ENCODE measurements at regions not wholly inside any gene's neighbourhood (a gene's known extent, or its start where the extent isn't known, plus 50 kb on each side); places are given as distances from the start of the nearest gene placed in this dataset.

- DNase-seq: no peak
- Histone ChIP-seq H3K27me3 (ENCODE audit: insufficient read depth, low read depth, severe bottlenecking) (no peaks in the 10 kb centered on the region), H3K27ac (no peak overlapping the region), H3K9me3 (ENCODE audit: severe bottlenecking) (peaks cover 5% of the 10 kb centered on the region), H3K36me3 (0 out of 2 replicates have a peak, but pooled peaks cover 6% of the 10 kb centered on the region), H3K4me3 (ENCODE audit: low read depth, low read length) (no peak overlapping the region)
- TF ChIP-seq, protein P1, sequence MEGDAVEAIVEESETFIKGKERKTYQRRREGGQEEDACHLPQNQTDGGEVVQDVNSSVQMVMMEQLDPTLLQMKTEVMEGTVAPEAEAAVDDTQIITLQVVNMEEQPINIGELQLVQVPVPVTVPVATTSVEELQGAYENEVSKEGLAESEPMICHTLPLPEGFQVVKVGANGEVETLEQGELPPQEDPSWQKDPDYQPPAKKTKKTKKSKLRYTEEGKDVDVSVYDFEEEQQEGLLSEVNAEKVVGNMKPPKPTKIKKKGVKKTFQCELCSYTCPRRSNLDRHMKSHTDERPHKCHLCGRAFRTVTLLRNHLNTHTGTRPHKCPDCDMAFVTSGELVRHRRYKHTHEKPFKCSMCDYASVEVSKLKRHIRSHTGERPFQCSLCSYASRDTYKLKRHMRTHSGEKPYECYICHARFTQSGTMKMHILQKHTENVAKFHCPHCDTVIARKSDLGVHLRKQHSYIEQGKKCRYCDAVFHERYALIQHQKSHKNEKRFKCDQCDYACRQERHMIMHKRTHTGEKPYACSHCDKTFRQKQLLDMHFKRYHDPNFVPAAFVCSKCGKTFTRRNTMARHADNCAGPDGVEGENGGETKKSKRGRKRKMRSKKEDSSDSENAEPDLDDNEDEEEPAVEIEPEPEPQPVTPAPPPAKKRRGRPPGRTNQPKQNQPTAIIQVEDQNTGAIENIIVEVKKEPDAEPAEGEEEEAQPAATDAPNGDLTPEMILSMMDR (IDR thresholded peaks at IDR 0.05; ENCODE audit: low read depth, low read length): no peak
Measured at GRCh38 chr22:26781062-26781461, 123.7 kb downstream of the MIAT start.

- Histone ChIP-seq H3K27me3 (ENCODE audit: insufficient read depth, low read depth, severe bottlenecking) (no peaks in the 10 kb centered on the region), H3K27ac (no peak overlapping the region), H3K36me3 (0 out of 2 replicates have a peak, but pooled peaks cover 6% of the 10 kb centered on the region), H3K4me3 (ENCODE audit: low read depth, low read length) (no peak overlapping the region), H3K9me3 (ENCODE audit: severe bottlenecking) (peaks cover 5% of the 10 kb centered on the region)
- no peak for DNase-seq
- TF ChIP-seq, protein P1 (IDR thresholded peaks at IDR 0.05; ENCODE audit: low read depth, low read length): no peak
Measured at GRCh38 chr22:26781596-26781995, 124.2 kb downstream of the MIAT start.

DNA sequence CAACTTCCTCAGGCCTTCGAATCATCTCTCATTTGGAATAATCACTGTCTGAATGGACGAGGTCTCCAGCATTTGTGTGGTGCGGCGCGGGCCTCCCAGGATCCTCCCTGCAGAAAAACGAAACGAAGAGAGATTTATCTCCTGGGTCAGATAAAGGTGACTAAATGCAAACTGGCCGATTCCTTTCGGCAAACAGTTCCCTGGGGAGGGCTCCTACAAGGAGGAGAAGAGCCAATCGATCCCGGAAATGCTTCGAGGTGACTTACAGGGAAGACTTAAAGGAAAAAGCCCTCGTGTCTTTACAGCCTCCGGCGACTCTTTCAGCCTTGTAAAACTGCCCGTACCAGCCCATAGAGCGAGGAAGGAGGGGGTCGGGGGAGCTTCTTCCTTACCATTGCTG, 126.5 kb downstream of the MIAT start:
- 0 out of 2 replicates have a peak, but pooled peaks cover 6% of the 10 kb centered on the region for H3K36me3 ChIP-seq
- H3K4me3 ChIP-seq (ENCODE audit: low read depth, low read length): no peak overlapping the region
- peaks cover 5% of the 10 kb centered on the region for H3K9me3 ChIP-seq (ENCODE audit: severe bottlenecking)
- no peak overlapping the region for H3K27ac ChIP-seq
- no peaks in the 10 kb centered on the region for H3K27me3 ChIP-seq (ENCODE audit: insufficient read depth, low read depth, severe bottlenecking)
- TF ChIP-seq, protein P1 (IDR thresholded peaks at IDR 0.05; ENCODE audit: low read depth, low read length): no peak
- no peak for DNase-seq

DNA sequence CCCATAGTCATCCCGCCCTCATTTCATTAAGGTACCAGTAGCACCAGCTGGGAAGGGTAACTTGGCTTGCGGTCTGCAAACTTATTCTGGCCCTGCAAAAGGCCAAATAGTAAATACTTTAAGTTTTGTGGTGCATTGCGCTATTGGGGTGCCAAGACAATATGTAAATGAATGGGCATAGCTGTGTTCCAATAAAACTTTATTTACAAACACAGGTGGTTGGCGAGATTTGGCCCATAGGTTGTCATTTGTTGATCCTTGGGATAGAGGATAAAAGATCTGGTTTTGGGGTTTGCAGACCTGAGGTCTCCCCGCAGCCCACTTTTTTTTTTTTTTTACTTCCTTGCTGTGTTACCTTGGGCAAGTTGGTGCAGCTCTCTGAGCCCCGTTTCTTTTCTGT, 127.4 kb downstream of the MIAT start:
- H3K4me3 ChIP-seq (ENCODE audit: low read depth, low read length): no peak overlapping the region
- TF ChIP-seq, protein P1 (IDR thresholded peaks at IDR 0.05; ENCODE audit: low read depth, low read length): no peak
- DNase-seq: no peak

GRCh38 chr22:26785932-26786331, 128.5 kb downstream of the MIAT start:
- no peaks in the 10 kb centered on the region for H3K36me3 ChIP-seq
- DNase-seq: no peak
- TF ChIP-seq, protein P1 (IDR thresholded peaks at IDR 0.05; ENCODE audit: low read depth, low read length): no peak

More for the DNA sequence above, 127.4 kb downstream of the MIAT start:
- Histone ChIP-seq H3K9me3 (ENCODE audit: severe bottlenecking) (peaks cover 4% of the 10 kb centered on the region), H3K27ac (no peak overlapping the region), H3K36me3 (0 out of 2 replicates have a peak, but pooled peaks cover 4% of the 10 kb centered on the region), H3K27me3 (ENCODE audit: insufficient read depth, low read depth, severe bottlenecking) (no peaks in the 10 kb centered on the region)

GRCh38 chr22:26786398-26786797, 129.0 kb downstream of the MIAT start:
- Histone ChIP-seq H3K36me3 (no peaks in the 10 kb centered on the region), H3K9me3 (ENCODE audit: severe bottlenecking) (no peaks in the 10 kb centered on the region), H3K27me3 (ENCODE audit: insufficient read depth, low read depth, severe bottlenecking) (no peaks in the 10 kb centered on the region), H3K4me3 (ENCODE audit: low read depth, low read length) (no peak overlapping the region), H3K27ac (no peak overlapping the region)
- no peak for DNase-seq
- TF ChIP-seq, protein P1 (IDR thresholded peaks at IDR 0.05; ENCODE audit: low read depth, low read length): no peak

More at GRCh38 chr22:26785932-26786331, 128.5 kb downstream of the MIAT start:
- Histone ChIP-seq H3K27ac (no peak overlapping the region), H3K9me3 (ENCODE audit: severe bottlenecking) (no peaks in the 10 kb centered on the region), H3K4me3 (ENCODE audit: low read depth, low read length) (no peak overlapping the region), H3K27me3 (ENCODE audit: insufficient read depth, low read depth, severe bottlenecking) (no peaks in the 10 kb centered on the region)
